Esophagus muscularis mucosa (tissue), 4 donors: ENCODE measurements at regions not wholly inside any gene's neighbourhood (a gene's known extent, or its start where the extent isn't known, plus 50 kb on each side); places are given as distances from the start of the nearest gene placed in this dataset.

Experiments used
- DNase-seq: peaks from one replicate; pipeline ENCODE4 v3.0.0-alpha.2; 2017; ENCODE audit errors: extremely low spot score
- H3K27ac ChIP-seq, 4 donors: fragments of 200-600 bp; sonication (generic); replicated peaks in 1 of 4; 1 replicate in 3 of 4; 2 replicates in 1 of 4; pipeline ENCODE4 v1.5.1; 2016 to 2019; ENCODE audit warnings: mild to moderate bottlenecking in 1 of 4
- H3K27me3 ChIP-seq, 4 donors: fragments of 200-600 bp; sonication (generic); one replicate each; pipeline versions ENCODE4 v1.5.1 to v1.6.0; 2016 to 2019
- H3K36me3 ChIP-seq, 4 donors: fragments of 200-600 bp; sonication (generic); one replicate each; pipeline ENCODE4 v1.5.1; 2016 to 2019
- H3K4me1 ChIP-seq, 4 donors: fragments of 200-600 bp; sonication (generic); one replicate each; pipeline ENCODE4 v1.5.1; 2016 to 2019
- H3K4me3 ChIP-seq, 4 donors: fragments of 200-600 bp; sonication (generic); 1 replicate in 2 of 4; 2 replicates in 2 of 4; pipeline ENCODE4 v1.5.1; 2016 to 2019; ENCODE audit warnings: mild to moderate bottlenecking in 4 of 4, moderate library complexity in 1 of 4
- H3K9me3 ChIP-seq, 4 donors: fragments of 200-600 bp; sonication (generic); 1 replicate in 3 of 4; 2 replicates in 1 of 4; pipeline ENCODE4 v1.5.1; 2016 to 2019
- CTCF ChIP-seq, 3 experiments: fragments of 200-600 bp in 2 of 3; fragments of 450-650 bp in 1 of 3; sonication (generic) in 2 of 3; IDR thresholded peaks; one replicate each; pipeline ENCODE4 v1.5.1; 2017 to 2019; ENCODE audit warnings: antibody characterized with exemption in 3 of 3, mild to moderate bottlenecking in 2 of 3, moderate library complexity in 1 of 3
- EP300 ChIP-seq: sonication (generic); formaldehyde crosslinking; IDR thresholded peaks from one replicate; pipeline ENCODE4 v1.6.1; 2017; ENCODE audit warnings: antibody characterized with exemption
- POLR2A ChIP-seq: fragments of 450-650 bp; IDR thresholded peaks from one replicate; pipeline ENCODE4 v1.6.1; 2017; ENCODE audit warnings: antibody characterized with exemption, moderate library complexity, mild to moderate bottlenecking, low read depth
- POLR2AphosphoS5 ChIP-seq, 2 donors: sonication (generic); formaldehyde crosslinking; IDR thresholded peaks; one replicate each; pipeline ENCODE4 v1.6.1; 2017; ENCODE audit warnings: antibody characterized with exemption in 2 of 2
- WGBS: methylation state at CpG from one replicate; pipeline ENCODE4 v1.1.5; 2018; 5-methylcytosine and 5-hydroxymethylcytosine counted together
- intact Hi-C: fragments of 100-400 bp; cut with DNase I; formaldehyde crosslinking; loops from one replicate; pipeline ENCODE4 v1.15.1; 2023

- Histone ChIP-seq H3K27ac (no peak overlapping the region), H3K4me1 (peaks cover 0 to 18% (median 3%) of the 10 kb centered on the region in 4 donors), H3K9me3 (no peaks in the 10 kb centered on the region), H3K4me3 (no peak overlapping the region), H3K36me3 (peaks cover 0 to 12% (median 6%) of the 10 kb centered on the region in 4 donors), H3K27me3 (no peaks in the 10 kb centered on the region)
- TF ChIP-seq EP300 (no peak), POLR2AphosphoS5 (IDR thresholded peaks at IDR 0.05) (no peak), CTCF (IDR thresholded peaks at IDR 0.05) (no peak), POLR2A (no peak)
- whole genome bisulfite sequencing = 93% methylated on average over 16 of the region's 16 CpGs
- no peak for DNase-seq
- intact Hi-C loops = no loop called here
Observed at GRCh38 chr18:46215902-46216723, 111.9 kb downstream of the HAUS1 start.

- Histone ChIP-seq H3K9me3 (no peaks in the 10 kb centered on the region), H3K4me3 (no peak overlapping the region), H3K27ac (no peak overlapping the region), H3K27me3 (no peaks in the 10 kb centered on the region), H3K4me1 (peaks cover 0 to 26% (median 8%) of the 10 kb centered on the region in 4 donors), H3K36me3 (peaks cover 0 to 12% (median 6%) of the 10 kb centered on the region in 4 donors)
- WGBS = 55% methylated on average over 3 of the region's 3 CpGs
- DNase-seq = no peak
- intact Hi-C loops = no loop called here
- TF ChIP-seq CTCF (IDR thresholded peaks at IDR 0.05) = no peak
- TF ChIP-seq POLR2AphosphoS5 (IDR thresholded peaks at IDR 0.05) = no peak
- no peak for TF ChIP-seq POLR2A
- TF ChIP-seq EP300 = no peak
Observed at GRCh38 chr18:46220116-46220515, 115.9 kb downstream of the HAUS1 start.

GRCh38 chr18:46222093-46222492 is 117.9 kb downstream of the HAUS1 start:
- no peaks in the 10 kb centered on the region for H3K36me3 ChIP-seq
- no peak overlapping the region for H3K27ac ChIP-seq
- DNase-seq = no peak
- TF ChIP-seq POLR2A = no peak
- TF ChIP-seq EP300 = no peak
- TF ChIP-seq CTCF (IDR thresholded peaks at IDR 0.05) = no peak
- TF ChIP-seq POLR2AphosphoS5 (IDR thresholded peaks at IDR 0.05) = no peak
- H3K27me3 ChIP-seq = no peaks in the 10 kb centered on the region
- intact Hi-C loops = no loop called here
- peaks cover 0 to 26% (median 8%) of the 10 kb centered on the region in 4 donors for H3K4me1 ChIP-seq
- WGBS = 93% methylated on average over 3 of the region's 3 CpGs
- no peak overlapping the region for H3K4me3 ChIP-seq
- H3K9me3 ChIP-seq = no peaks in the 10 kb centered on the region

GRCh38 chr18:46222710-46223360 is 118.7 kb downstream of the HAUS1 start:
- no peak overlapping the region for H3K27ac ChIP-seq
- WGBS = 75% methylated on average over 8 of the region's 8 CpGs
- DNase-seq = no peak
- no peak overlapping the region for H3K4me3 ChIP-seq
- no peaks in the 10 kb centered on the region for H3K36me3 ChIP-seq
- peaks cover 0 to 26% (median 8%) of the 10 kb centered on the region in 4 donors for H3K4me1 ChIP-seq
- TF ChIP-seq EP300 = no peak
- no peak for TF ChIP-seq POLR2A
- no peak for TF ChIP-seq POLR2AphosphoS5 (IDR thresholded peaks at IDR 0.05)
- no peak for TF ChIP-seq CTCF (IDR thresholded peaks at IDR 0.05)
- no peaks in the 10 kb centered on the region for H3K9me3 ChIP-seq
- intact Hi-C loops = no loop called here
- no peaks in the 10 kb centered on the region for H3K27me3 ChIP-seq
